HepG2 (cell line): ENCODE measurements at regions not wholly inside any gene's neighbourhood (a gene's known extent, or its start where the extent isn't known, plus 50 kb on each side); places are given as distances from the start of the nearest gene placed in this dataset.

ENCODE experiments used
- CEBPZ ChIP-seq: IDR thresholded peaks from 2 replicates; pipeline ENCODE4 v1.6.1; 2012; ENCODE audit warnings: low read length, improper control_type of control experiment
- KDM2A ChIP-seq: sonication (generic); formaldehyde crosslinking; IDR thresholded peaks from 2 replicates; pipeline ENCODE4 v1.4.0; 2020; ENCODE audit warnings: low read depth, missing genetic modification reagents, borderline replicate concordance
- MED1 ChIP-seq: sonication (generic); formaldehyde crosslinking; IDR thresholded peaks from 2 replicates; pipeline ENCODE4 v1.4.0; 2020; ENCODE audit warnings: missing genetic modification reagents
- RFX5 ChIP-seq: IDR thresholded peaks from 2 replicates; pipeline ENCODE4 v1.6.1; 2011; ENCODE audit warnings: low read depth, low read length, improper control_type of control experiment
- RXRA ChIP-seq: sonication (generic); formaldehyde crosslinking; IDR thresholded peaks from 2 replicates; pipeline ENCODE4 v1.5.1; 2020; ENCODE audit warnings: missing genetic modification reagents
- SOX6 ChIP-seq, 2 experiments: fragments of 450-650 bp in 1 of 2; sonication (generic) in 1 of 2; formaldehyde crosslinking in 1 of 2; IDR thresholded peaks; 2 replicates each; pipeline versions ENCODE4 v1.4.0 to v1.6.1; 2017 to 2020; ENCODE audit warnings: antibody characterized with exemption in 1 of 2, mild to moderate bottlenecking in 1 of 2, missing genetic modification reagents in 1 of 2
- ZNF142 ChIP-seq: sonication (generic); formaldehyde crosslinking; IDR thresholded peaks from 2 replicates; pipeline ENCODE4 v1.4.0; 2020; ENCODE audit warnings: missing genetic modification reagents
- ZNF550 ChIP-seq: sonication (generic); formaldehyde crosslinking; IDR thresholded peaks from 2 replicates; pipeline ENCODE4 v1.4.0; 2020; ENCODE audit warnings: mild to moderate bottlenecking, missing genetic modification reagents, borderline replicate concordance
- ZNF704 ChIP-seq: sonication (generic); formaldehyde crosslinking; IDR thresholded peaks from 2 replicates; pipeline ENCODE4 v1.8.1; 2023; ENCODE audit warnings: mild to moderate bottlenecking, inconsistent platforms, moderate library complexity, missing genetic modification reagents, borderline replicate concordance
- ZZZ3 ChIP-seq: sonication (generic); formaldehyde crosslinking; IDR thresholded peaks from 2 replicates; pipeline ENCODE4 v1.4.0; 2020; ENCODE audit warnings: missing genetic modification reagents, mild to moderate bottlenecking, borderline replicate concordance
- TF ChIP-seq, protein P1 (sequence below): sonication (generic); formaldehyde crosslinking; conservative IDR thresholded peaks from 2 replicates; pipeline ENCODE4 v1.8.0; 2022; ENCODE audit warnings: low read depth, missing genetic modification reagents

GRCh38 chr9:88076286-88077070 is 61.8 kb downstream of the SPATA31C2 start (continued):
- no peak for TF ChIP-seq ZNF142 (CRISPR knock-in tag)
- TF ChIP-seq, protein P1, sequence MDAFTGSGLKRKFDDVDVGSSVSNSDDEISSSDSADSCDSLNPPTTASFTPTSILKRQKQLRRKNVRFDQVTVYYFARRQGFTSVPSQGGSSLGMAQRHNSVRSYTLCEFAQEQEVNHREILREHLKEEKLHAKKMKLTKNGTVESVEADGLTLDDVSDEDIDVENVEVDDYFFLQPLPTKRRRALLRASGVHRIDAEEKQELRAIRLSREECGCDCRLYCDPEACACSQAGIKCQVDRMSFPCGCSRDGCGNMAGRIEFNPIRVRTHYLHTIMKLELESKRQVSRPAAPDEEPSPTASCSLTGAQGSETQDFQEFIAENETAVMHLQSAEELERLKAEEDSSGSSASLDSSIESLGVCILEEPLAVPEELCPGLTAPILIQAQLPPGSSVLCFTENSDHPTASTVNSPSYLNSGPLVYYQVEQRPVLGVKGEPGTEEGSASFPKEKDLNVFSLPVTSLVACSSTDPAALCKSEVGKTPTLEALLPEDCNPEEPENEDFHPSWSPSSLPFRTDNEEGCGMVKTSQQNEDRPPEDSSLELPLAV (CRISPR knock-in tag) = no peak
- TF ChIP-seq ZNF704 (CRISPR knock-in tag) = no peak
- no peak for TF ChIP-seq RFX5
- TF ChIP-seq MED1 (CRISPR knock-in tag) = no peak
- no peak for TF ChIP-seq SOX6 (IDR thresholded peaks at IDR 0.05)
- no peak for TF ChIP-seq SOX6 (CRISPR knock-in tag; IDR thresholded peaks at IDR 0.05)
- TF ChIP-seq ZZZ3 (CRISPR knock-in tag) = no peak
- TF ChIP-seq CEBPZ = no peak
- no peak; the same call in 1 of the 2 replicates for TF ChIP-seq RXRA (CRISPR knock-in tag)
- no peak for TF ChIP-seq ZNF550 (CRISPR knock-in tag)
- peak; percentile 17; the same call in 1 of the 2 replicates for TF ChIP-seq KDM2A (CRISPR knock-in tag)
